Vagina (tissue), 2 donors: ENCODE measurements at regions not wholly inside any gene's neighbourhood (a gene's known extent, or its start where the extent isn't known, plus 50 kb on each side); places are given as distances from the start of the nearest gene placed in this dataset.

ENCODE experiments used
- DNase-seq, 2 donors: peaks; one replicate each; pipeline ENCODE4 v3.0.0-alpha.2; 2017; ENCODE audit errors: extremely low spot score in 2 of 2
- H3K27ac ChIP-seq: fragments of 200-600 bp; sonication (generic); one replicate; pipeline ENCODE4 v1.5.1; 2019
- H3K27me3 ChIP-seq: fragments of 200-600 bp; sonication (generic); one replicate; pipeline ENCODE4 v1.5.1; 2019
- H3K36me3 ChIP-seq, 2 donors: fragments of 200-600 bp; sonication (generic); one replicate each; pipeline ENCODE4 v1.5.1; 2017 to 2019
- H3K4me1 ChIP-seq: fragments of 200-600 bp; sonication (generic); one replicate; pipeline ENCODE4 v1.5.1; 2019
- H3K4me3 ChIP-seq, 2 donors: fragments of 200-600 bp; sonication (generic); 1 replicate in 1 of 2; 2 replicates in 1 of 2; pipeline ENCODE4 v1.5.1; 2016 to 2019
- H3K9me3 ChIP-seq: fragments of 200-600 bp; sonication (generic); one replicate; pipeline ENCODE4 v1.5.1; 2019
- CTCF ChIP-seq, 3 experiments: fragments of 450-650 bp in 2 of 3; fragments of 200-600 bp in 1 of 3; sonication (generic) in 1 of 3; IDR thresholded peaks; one replicate each; pipeline ENCODE4 v1.5.1; 2017 to 2019; ENCODE audit warnings: antibody characterized with exemption in 3 of 3, mild to moderate bottlenecking in 2 of 3, moderate library complexity in 2 of 3
- POLR2A ChIP-seq, 2 donors: fragments of 450-650 bp; IDR thresholded peaks; one replicate each; pipeline ENCODE4 v1.6.1; 2017; ENCODE audit warnings: antibody characterized with exemption in 2 of 2, mild to moderate bottlenecking in 2 of 2, moderate library complexity in 2 of 2
- POLR2AphosphoS5 ChIP-seq, 2 donors: sonication (generic); formaldehyde crosslinking; IDR thresholded peaks; one replicate each; pipeline ENCODE4 v1.9.0; 2017; ENCODE audit warnings: antibody characterized with exemption in 2 of 2, mild to moderate bottlenecking in 2 of 2, low read depth in 1 of 2; ENCODE audit not compliant: insufficient read depth in 1 of 2
- intact Hi-C: fragments of 100-400 bp; cut with DNase I; formaldehyde crosslinking; loops from one replicate; pipeline ENCODE4 v1.15.1; 2023

- DNase-seq, result no peak
- TF ChIP-seq CTCF (IDR thresholded peaks at IDR 0.05), result no peak
- no peak for TF ChIP-seq POLR2A (IDR thresholded peaks at IDR 0.05)
- no peak for TF ChIP-seq POLR2AphosphoS5 (IDR thresholded peaks at IDR 0.05; ENCODE audit: insufficient read depth in 1 of 2, low read depth in 1 of 2)
- Histone ChIP-seq H3K27me3 (no peaks in the 10 kb centered on the region), H3K4me1 (no peaks in the 10 kb centered on the region), H3K4me3 (no peak overlapping the region), H3K36me3 (no peaks in the 10 kb centered on the region), H3K27ac (no peak overlapping the region), H3K9me3 (no peaks in the 10 kb centered on the region)
- intact Hi-C loops, result no loop called here
Measured at GRCh38 chr2:76455910-76456309, 745.2 kb upstream of the GCFC2 start.

- intact Hi-C loops, result no loop called here
- no peaks in the 10 kb centered on the region for H3K9me3 ChIP-seq
Measured at GRCh38 chr2:76450024-76450475, 739.3 kb upstream of the GCFC2 start.

GRCh38 chr2:76448956-76449355, 738.2 kb upstream of the GCFC2 start:
- no peak for DNase-seq
- Histone ChIP-seq H3K4me1 (no peaks in the 10 kb centered on the region), H3K4me3 (no peak overlapping the region), H3K27me3 (no peaks in the 10 kb centered on the region), H3K36me3 (no peaks in the 10 kb centered on the region), H3K9me3 (no peaks in the 10 kb centered on the region), H3K27ac (no peak overlapping the region)
- TF ChIP-seq CTCF (IDR thresholded peaks at IDR 0.05) (no peak), POLR2A (IDR thresholded peaks at IDR 0.05) (no peak), POLR2AphosphoS5 (IDR thresholded peaks at IDR 0.05; ENCODE audit: insufficient read depth in 1 of 2, low read depth in 1 of 2) (no peak)
- intact Hi-C loops, result no loop called here

More at GRCh38 chr2:76450024-76450475, 739.3 kb upstream of the GCFC2 start:
- Histone ChIP-seq H3K4me1 (no peaks in the 10 kb centered on the region), H3K36me3 (no peaks in the 10 kb centered on the region), H3K27me3 (no peaks in the 10 kb centered on the region), H3K4me3 (no peak overlapping the region), H3K27ac (no peak overlapping the region)
- no peak for DNase-seq
- TF ChIP-seq POLR2AphosphoS5 (IDR thresholded peaks at IDR 0.05; ENCODE audit: insufficient read depth in 1 of 2, low read depth in 1 of 2), result no peak

- intact Hi-C loops, result no loop called here
Measured at GRCh38 chr2:76447294-76447693, 736.6 kb upstream of the GCFC2 start.

GRCh38 chr2:76446872-76447271, 736.2 kb upstream of the GCFC2 start:
- H3K9me3 ChIP-seq, result no peaks in the 10 kb centered on the region
- no peak overlapping the region for H3K27ac ChIP-seq
- TF ChIP-seq POLR2AphosphoS5 (IDR thresholded peaks at IDR 0.05; ENCODE audit: insufficient read depth in 1 of 2, low read depth in 1 of 2) (no peak), CTCF (IDR thresholded peaks at IDR 0.05) (no peak), POLR2A (IDR thresholded peaks at IDR 0.05) (no peak)
- no peak for DNase-seq
- H3K27me3 ChIP-seq, result no peaks in the 10 kb centered on the region
- H3K4me1 ChIP-seq, result no peaks in the 10 kb centered on the region
- no peak overlapping the region for H3K4me3 ChIP-seq
- intact Hi-C loops, result no loop called here
- H3K36me3 ChIP-seq, result no peaks in the 10 kb centered on the region

More at GRCh38 chr2:76447294-76447693, 736.6 kb upstream of the GCFC2 start:
- no peaks in the 10 kb centered on the region for H3K36me3 ChIP-seq
- H3K9me3 ChIP-seq, result no peaks in the 10 kb centered on the region
- no peaks in the 10 kb centered on the region for H3K27me3 ChIP-seq
- no peak overlapping the region for H3K27ac ChIP-seq
- H3K4me1 ChIP-seq, result no peaks in the 10 kb centered on the region
- no peak for DNase-seq
- TF ChIP-seq CTCF (IDR thresholded peaks at IDR 0.05) (no peak), POLR2AphosphoS5 (IDR thresholded peaks at IDR 0.05; ENCODE audit: insufficient read depth in 1 of 2, low read depth in 1 of 2) (no peak), POLR2A (IDR thresholded peaks at IDR 0.05) (no peak)
- no peak overlapping the region for H3K4me3 ChIP-seq
